ENCODE measurements at regions not wholly inside any gene's neighbourhood (a gene's known extent, or its start where the extent isn't known, plus 50 kb on each side); places are given as distances from the start of the nearest gene placed in this dataset.
A peak's percentile ranks its signal among the peaks of the same experiment; 100 is the strongest.
"Not testable (repeated sequence)": the region's sequence is repeated elsewhere in the genome, so short reads cannot be mapped to it uniquely, and the experiment has no call there.

- intact Hi-C loops (cut with DNase I) = loop anchor here (5.0 to 10.0 kb wide), 2 partner anchors 106 to 263 kb away; no protein-coding TSS in a partner anchor
- WGBS, 2 donors = 20 to 24% methylated on average over 10 of the region's 10 CpGs
- Histone ChIP-seq H3K36me3 (no peaks in the 10 kb centered on the region), H3K27ac (no peak overlapping the region), H3K4me1 (no peaks in the 10 kb centered on the region), H3K27me3 (peaks cover 0 to 62% (median 2%) of the 10 kb centered on the region in 4 donors), H3K9me3 (peaks cover 0 to 6% (median 4%) of the 10 kb centered on the region in 3 donors), H3K4me3 (no peak overlapping the region)
- TF ChIP-seq POLR2A (IDR thresholded peaks at IDR 0.05) (no peak), CTCF (IDR thresholded peaks at IDR 0.05) (peak in 2 of 6 experiments; percentile 6 to 12)
- no peak for DNase-seq
Measured at GRCh38 chr22:45090497-45090910, 73.2 kb upstream of the NUP50 start.

GRCh38 chr22:45091254-45091854, 72.4 kb upstream of the NUP50 start:
- TF ChIP-seq POLR2A (IDR thresholded peaks at IDR 0.05) (no peak), CTCF (IDR thresholded peaks at IDR 0.05) (no peak)
- H3K27me3 ChIP-seq = peaks cover 0 to 68% (median 2%) of the 10 kb centered on the region in 4 donors
- DNase-seq = no peak
- H3K36me3 ChIP-seq = no peaks in the 10 kb centered on the region
- H3K4me3 ChIP-seq = no peak overlapping the region
- WGBS, 2 donors = 54 to 55% methylated on average over 22 to 24 of the region's 33 CpGs
- H3K4me1 ChIP-seq = peaks cover 0 to 4% (median 0%) of the 10 kb centered on the region in 3 donors
- intact Hi-C loops (cut with DNase I) = loop anchor here (5.0 to 10.0 kb wide), 2 partner anchors 107 to 264 kb away; no protein-coding TSS in a partner anchor
- H3K27ac ChIP-seq = no peak overlapping the region
- H3K9me3 ChIP-seq = peaks cover 0 to 6% (median 4%) of the 10 kb centered on the region in 3 donors

- not testable (repeated sequence) for DNase-seq, H3K4me1 ChIP-seq, H3K27ac ChIP-seq, H3K4me3 ChIP-seq, H3K9me3 ChIP-seq, H3K36me3 ChIP-seq
- H3K27me3 ChIP-seq = peaks cover 0 to 74% (median 2%) of the 10 kb centered on the region in 4 donors
- intact Hi-C loops (cut with DNase I) = loop anchor here (5.0 to 10.0 kb wide), 2 partner anchors 107 to 265 kb away; no protein-coding TSS in a partner anchor
- WGBS, 2 donors = 83 to 89% methylated on average over 15 to 19 of the region's 20 CpGs
Measured at GRCh38 chr22:45091875-45092274, 71.8 kb upstream of the NUP50 start.

GRCh38 chr22:45092644-45093043, 71.1 kb upstream of the NUP50 start:
- peaks cover 0 to 4% (median 0%) of the 10 kb centered on the region in 3 donors for H3K4me1 ChIP-seq
- peaks cover 0 to 81% (median 2%) of the 10 kb centered on the region in 4 donors for H3K27me3 ChIP-seq
- no peak for DNase-seq
- no peak for TF ChIP-seq POLR2A (IDR thresholded peaks at IDR 0.05)
- TF ChIP-seq CTCF (IDR thresholded peaks at IDR 0.05) = no peak
- H3K4me3 ChIP-seq = no peak overlapping the region
- no peak overlapping the region for H3K27ac ChIP-seq
- intact Hi-C loops (cut with DNase I) = loop anchor here (5.0 to 10.0 kb wide), 2 partner anchors 108 to 265 kb away; no protein-coding TSS in a partner anchor
- H3K36me3 ChIP-seq = no peaks in the 10 kb centered on the region
- H3K9me3 ChIP-seq = peaks cover 0 to 6% (median 4%) of the 10 kb centered on the region in 3 donors
- 91 to 93% methylated on average over 4 of the region's 4 CpGs for WGBS, 2 donors

GRCh38 chr22:45093609-45094008, 70.1 kb upstream of the NUP50 start:
- H3K4me3 ChIP-seq = no peak overlapping the region
- no peaks in the 10 kb centered on the region for H3K36me3 ChIP-seq
- peaks cover 0 to 4% (median 0%) of the 10 kb centered on the region in 3 donors for H3K4me1 ChIP-seq
- H3K27ac ChIP-seq = no peak overlapping the region
- H3K27me3 ChIP-seq = peaks cover 0 to 85% (median 2%) of the 10 kb centered on the region in 4 donors
- TF ChIP-seq POLR2A (IDR thresholded peaks at IDR 0.05) (no peak), CTCF (IDR thresholded peaks at IDR 0.05) (no peak)
- 52% methylated on average over 5 of the region's 9 CpGs; no CpG with 5 or more reads in 1 of the 2 donors for WGBS, 2 donors
- peaks cover 0 to 6% (median 4%) of the 10 kb centered on the region in 3 donors for H3K9me3 ChIP-seq
- no peak for DNase-seq
- intact Hi-C loops (cut with DNase I) = loop anchor here (5.0 to 10.0 kb wide), 2 partner anchors 109 to 266 kb away; no protein-coding TSS in a partner anchor

All from esophagus squamous epithelium (tissue), 5 donors.